IPS-18a (cell line): ENCODE measurements at regions not wholly inside any gene's neighbourhood (a gene's known extent, or its start where the extent isn't known, plus 50 kb on each side); places are given as distances from the start of the nearest gene placed in this dataset.

ENCODE experiments used
- H3K27ac ChIP-seq: one replicate; pipeline ENCODE4 v1.5.1; 2013; ENCODE audit warnings: low read length
- H3K27me3 ChIP-seq: one replicate; pipeline ENCODE4 v1.6.1; 2013; ENCODE audit warnings: mild to moderate bottlenecking, low read length; ENCODE audit not compliant: control insufficient read depth, insufficient read depth
- H3K36me3 ChIP-seq: one replicate; pipeline ENCODE4 v1.6.1; 2013; ENCODE audit warnings: low read depth, low read length; ENCODE audit not compliant: control insufficient read depth
- H3K4me1 ChIP-seq: one replicate; pipeline ENCODE4 v1.6.1; 2013; ENCODE audit warnings: low read depth, low read length; ENCODE audit not compliant: control insufficient read depth
- H3K4me3 ChIP-seq: one replicate; pipeline ENCODE4 v1.5.1; 2013; ENCODE audit warnings: low read length
- H3K9ac ChIP-seq: one replicate; pipeline ENCODE4 v1.6.1; 2013; ENCODE audit warnings: mild to moderate bottlenecking, low read length, moderate library complexity
- H3K9me3 ChIP-seq: one replicate; pipeline ENCODE4 v1.6.1; 2013; ENCODE audit warnings: low read depth, low read length; ENCODE audit not compliant: control insufficient read depth

DNA sequence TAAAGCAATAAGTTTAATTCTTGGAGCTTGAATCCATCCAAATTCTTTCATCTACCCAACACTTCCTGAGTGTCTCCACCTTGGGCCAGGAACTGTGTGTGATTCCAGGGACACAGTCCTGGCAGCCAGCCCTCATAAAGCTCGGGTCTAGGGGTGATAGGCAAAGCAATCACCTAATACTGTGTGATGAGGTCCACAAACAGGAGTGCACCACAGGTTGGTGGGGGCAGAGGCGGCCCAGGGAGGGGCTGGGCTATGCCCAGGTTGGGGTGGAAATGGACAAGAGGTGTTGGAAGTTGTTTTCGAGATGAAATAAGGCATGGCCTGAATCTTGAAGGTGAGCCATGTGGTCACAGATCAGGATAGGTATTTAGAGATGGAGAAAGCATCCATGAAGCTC lies 133.9 kb upstream of the PTCH1 start:
- no peak overlapping the region for H3K27ac ChIP-seq
- H3K9ac ChIP-seq: no peak overlapping the region
- no peaks in the 10 kb centered on the region for H3K9me3 ChIP-seq
- H3K4me3 ChIP-seq: no peak overlapping the region
- no peaks in the 10 kb centered on the region for H3K36me3 ChIP-seq
- peaks cover 7% of the 10 kb centered on the region for H3K4me1 ChIP-seq
- H3K27me3 ChIP-seq: no peaks in the 10 kb centered on the region

- no peaks in the 10 kb centered on the region for H3K27me3 ChIP-seq
- H3K27ac ChIP-seq: no peak overlapping the region
- H3K36me3 ChIP-seq: no peaks in the 10 kb centered on the region
- H3K9ac ChIP-seq: no peak overlapping the region
- H3K9me3 ChIP-seq: no peaks in the 10 kb centered on the region
- H3K4me3 ChIP-seq: no peak overlapping the region
- H3K4me1 ChIP-seq: peaks cover 7% of the 10 kb centered on the region
Measured at GRCh38 chr9:95649801-95650213, 133.0 kb upstream of the PTCH1 start.

DNA sequence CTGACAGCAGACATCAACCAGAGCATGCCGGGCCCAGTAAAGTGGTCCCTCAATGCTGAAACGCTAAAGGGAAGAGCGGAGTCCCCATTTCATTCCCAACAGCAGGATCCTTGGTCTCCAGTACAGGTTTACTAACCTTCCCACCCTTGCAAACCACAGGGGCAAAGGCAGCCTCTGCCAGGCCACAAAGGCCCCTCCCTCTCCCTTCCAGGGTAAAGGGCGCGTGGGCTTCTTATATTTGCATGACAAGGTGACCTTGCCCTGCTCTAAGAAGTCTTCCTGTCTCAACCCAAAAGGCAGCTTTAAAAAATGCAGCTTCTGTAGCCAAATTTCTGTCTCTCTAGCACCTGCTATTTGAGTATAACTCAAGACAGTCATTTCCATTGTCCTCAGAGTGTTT lies 131.5 kb upstream of the PTCH1 start:
- Histone ChIP-seq H3K27ac (no peak overlapping the region), H3K4me3 (no peak overlapping the region), H3K27me3 (no peaks in the 10 kb centered on the region), H3K9me3 (no peaks in the 10 kb centered on the region), H3K9ac (no peak overlapping the region), H3K36me3 (no peaks in the 10 kb centered on the region), H3K4me1 (peaks cover 7% of the 10 kb centered on the region)

DNA sequence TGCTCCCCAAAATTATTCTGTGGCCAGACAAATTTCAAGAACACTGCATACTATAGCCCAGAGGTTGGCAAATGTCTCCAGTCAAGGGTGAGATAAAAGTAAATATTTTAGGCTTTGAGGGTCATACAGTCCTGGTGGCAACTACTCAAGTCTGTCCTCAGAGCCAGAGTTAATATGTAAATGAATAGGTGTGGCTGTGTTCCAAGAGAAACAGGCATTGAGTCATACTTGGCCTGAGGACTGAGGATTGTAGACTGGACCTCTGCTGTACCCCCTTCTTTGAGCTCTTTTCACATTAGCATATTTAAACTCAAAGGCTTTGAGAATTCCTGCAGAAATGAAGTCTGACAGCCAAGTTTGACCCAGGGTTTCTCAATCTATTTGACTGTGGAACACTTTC lies 129.2 kb upstream of the PTCH1 start:
- Histone ChIP-seq H3K4me3 (no peak overlapping the region), H3K27me3 (no peaks in the 10 kb centered on the region), H3K27ac (no peak overlapping the region), H3K36me3 (no peaks in the 10 kb centered on the region), H3K9ac (no peak overlapping the region), H3K9me3 (no peaks in the 10 kb centered on the region), H3K4me1 (peaks cover 7% of the 10 kb centered on the region)

GRCh38 chr9:95645579-95645978 lies 128.8 kb upstream of the PTCH1 start:
- Histone ChIP-seq H3K4me3 (no peak overlapping the region), H3K4me1 (peaks cover 7% of the 10 kb centered on the region), H3K27me3 (no peaks in the 10 kb centered on the region), H3K27ac (no peak overlapping the region), H3K9ac (no peak overlapping the region), H3K9me3 (no peaks in the 10 kb centered on the region), H3K36me3 (no peaks in the 10 kb centered on the region)

DNA sequence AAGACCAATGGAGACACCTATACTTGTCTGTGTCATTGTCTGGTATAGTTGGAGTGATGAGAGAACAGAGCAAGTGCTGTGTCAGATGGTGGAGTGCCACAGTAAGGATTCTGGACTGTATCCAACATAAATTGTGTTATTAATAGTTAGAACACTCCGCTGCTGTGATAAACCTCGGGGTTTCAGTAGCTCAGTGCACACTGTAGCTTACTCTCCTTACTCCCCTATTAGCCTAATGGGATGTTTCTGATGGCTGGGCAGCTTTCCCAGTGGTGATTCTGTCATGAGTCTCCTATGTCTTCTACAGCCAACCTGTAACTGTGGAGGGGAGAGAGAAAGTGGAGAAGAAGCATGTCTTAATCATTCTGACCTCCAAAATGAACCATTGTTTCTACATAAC lies 127.6 kb upstream of the PTCH1 start:
- no peaks in the 10 kb centered on the region for H3K9me3 ChIP-seq
- peaks cover 7% of the 10 kb centered on the region for H3K4me1 ChIP-seq
- H3K9ac ChIP-seq: no peak overlapping the region
- H3K27ac ChIP-seq: no peak overlapping the region
- no peaks in the 10 kb centered on the region for H3K27me3 ChIP-seq
- no peak overlapping the region for H3K4me3 ChIP-seq
- H3K36me3 ChIP-seq: no peaks in the 10 kb centered on the region

DNA sequence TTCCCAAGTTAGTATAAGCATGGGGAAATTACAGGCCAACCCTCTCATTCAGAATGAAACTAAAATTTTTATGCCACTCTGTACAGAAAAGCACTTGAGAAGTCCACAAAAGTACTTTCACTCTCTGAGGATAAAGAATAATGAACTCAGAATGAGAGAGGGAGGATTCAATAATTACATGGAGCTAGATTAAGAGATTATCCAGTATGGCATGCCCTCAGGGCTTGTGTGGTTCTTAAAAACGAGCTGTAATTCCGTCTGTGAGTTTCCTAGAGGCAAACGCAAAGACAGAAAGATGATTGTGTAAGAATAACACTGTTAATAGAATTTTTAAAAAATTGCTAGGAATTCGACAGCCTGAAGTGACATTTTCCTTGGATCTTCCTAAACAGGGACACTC lies 126.8 kb upstream of the PTCH1 start:
- H3K9ac ChIP-seq: no peak overlapping the region
- no peaks in the 10 kb centered on the region for H3K27me3 ChIP-seq
- H3K27ac ChIP-seq: no peak overlapping the region
- H3K36me3 ChIP-seq: no peaks in the 10 kb centered on the region
- no peaks in the 10 kb centered on the region for H3K9me3 ChIP-seq
- no peak overlapping the region for H3K4me3 ChIP-seq
- H3K4me1 ChIP-seq: peaks cover 7% of the 10 kb centered on the region

DNA sequence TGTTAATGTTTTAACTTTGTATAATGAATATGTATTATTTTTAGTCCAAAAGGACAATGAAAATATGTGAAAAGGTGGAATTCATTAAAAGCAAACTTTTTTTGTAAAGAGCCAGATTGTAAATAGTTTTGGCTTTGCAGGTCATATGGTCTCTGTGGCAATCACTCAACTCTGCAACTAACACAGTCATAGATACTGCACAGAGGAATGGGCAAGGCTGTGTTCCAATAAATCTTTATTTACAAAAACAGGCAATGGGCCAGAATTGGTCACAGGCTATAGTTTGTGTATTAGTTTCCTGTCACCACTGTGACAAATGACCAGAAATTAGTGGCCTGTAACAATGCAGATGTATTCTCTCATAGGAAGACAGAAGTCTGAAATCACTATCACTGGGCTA lies 125.4 kb upstream of the PTCH1 start:
- Histone ChIP-seq H3K27me3 (no peaks in the 10 kb centered on the region), H3K36me3 (no peaks in the 10 kb centered on the region), H3K9ac (no peak overlapping the region), H3K27ac (no peak overlapping the region), H3K4me1 (no peaks in the 10 kb centered on the region), H3K9me3 (no peaks in the 10 kb centered on the region), H3K4me3 (no peak overlapping the region)

GRCh38 chr9:95641586-95641985 lies 124.8 kb upstream of the PTCH1 start:
- Histone ChIP-seq H3K4me1 (no peaks in the 10 kb centered on the region), H3K9me3 (no peaks in the 10 kb centered on the region), H3K27me3 (no peaks in the 10 kb centered on the region), H3K36me3 (no peaks in the 10 kb centered on the region), H3K27ac (no peak overlapping the region), H3K4me3 (no peak overlapping the region), H3K9ac (no peak overlapping the region)

GRCh38 chr9:95640336-95640735 lies 123.6 kb upstream of the PTCH1 start:
- Histone ChIP-seq H3K4me3 (no peak overlapping the region), H3K9ac (no peak overlapping the region), H3K9me3 (no peaks in the 10 kb centered on the region), H3K27me3 (no peaks in the 10 kb centered on the region), H3K36me3 (no peaks in the 10 kb centered on the region), H3K27ac (no peak overlapping the region), H3K4me1 (no peaks in the 10 kb centered on the region)

GRCh38 chr9:95635986-95636671 lies 119.4 kb upstream of the PTCH1 start:
- Histone ChIP-seq H3K27me3 (no peaks in the 10 kb centered on the region), H3K4me1 (peaks cover 3% of the 10 kb centered on the region), H3K9ac (no peak overlapping the region), H3K36me3 (no peaks in the 10 kb centered on the region), H3K27ac (no peak overlapping the region), H3K9me3 (no peaks in the 10 kb centered on the region), H3K4me3 (no peak overlapping the region)

DNA sequence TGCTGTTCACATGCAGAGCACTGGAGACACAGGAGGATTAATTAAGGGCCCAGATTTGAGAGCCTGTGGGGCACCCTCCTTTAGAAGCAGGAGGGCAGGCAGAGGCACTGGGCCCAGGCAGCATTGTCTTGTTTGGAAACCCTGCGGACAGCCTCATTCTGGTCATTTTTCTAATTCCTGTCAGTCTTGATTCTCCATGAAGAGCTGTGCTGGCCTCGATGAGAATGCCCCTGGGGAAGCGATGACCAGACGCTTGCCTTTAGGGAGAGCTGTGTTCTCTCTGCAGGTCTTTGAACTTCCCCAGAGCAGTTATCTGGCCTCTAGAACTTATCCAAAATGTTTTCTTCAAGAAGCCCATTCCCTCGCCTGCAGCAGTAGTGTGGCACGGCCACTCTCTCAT lies 117.8 kb upstream of the PTCH1 start:
- no peak overlapping the region for H3K27ac ChIP-seq

More for the DNA sequence above, 117.8 kb upstream of the PTCH1 start:
- Histone ChIP-seq H3K36me3 (no peaks in the 10 kb centered on the region), H3K4me1 (peaks cover 3% of the 10 kb centered on the region), H3K27me3 (no peaks in the 10 kb centered on the region), H3K9ac (no peak overlapping the region), H3K9me3 (no peaks in the 10 kb centered on the region), H3K4me3 (no peak overlapping the region)
